Muscle layer of colon (tissue), 2 donors: ENCODE measurements at regions not wholly inside any gene's neighbourhood (a gene's known extent, or its start where the extent isn't known, plus 50 kb on each side); places are given as distances from the start of the nearest gene placed in this dataset.

ENCODE experiments used
- H3K27ac ChIP-seq: one replicate; pipeline ENCODE4 v1.7.0; 2013; ENCODE audit warnings: low read depth, mild to moderate bottlenecking, low read length, moderate library complexity
- H3K27me3 ChIP-seq, 2 donors: one replicate each; pipeline ENCODE4 v1.7.0; 2013; ENCODE audit warnings: low read length in 2 of 2, mild to moderate bottlenecking in 2 of 2; ENCODE audit not compliant: insufficient read depth in 2 of 2, control insufficient read depth in 1 of 2
- H3K36me3 ChIP-seq: one replicate; pipeline ENCODE4 v1.7.0; 2013; ENCODE audit warnings: mild to moderate bottlenecking, low read length; ENCODE audit not compliant: insufficient read depth
- H3K4me1 ChIP-seq: one replicate; pipeline ENCODE4 v1.7.0; 2013; ENCODE audit warnings: mild to moderate bottlenecking, low read length; ENCODE audit not compliant: insufficient read depth
- H3K4me3 ChIP-seq, 2 donors: one replicate each; pipeline ENCODE4 v1.7.0; 2013; ENCODE audit warnings: low read length in 2 of 2, low read depth in 1 of 2, mild to moderate bottlenecking in 1 of 2, moderate library complexity in 1 of 2
- H3K9ac ChIP-seq: one replicate; pipeline ENCODE4 v1.7.0; 2013; ENCODE audit warnings: low read length
- H3K9me3 ChIP-seq: one replicate; pipeline ENCODE4 v1.7.0; 2013; ENCODE audit warnings: mild to moderate bottlenecking, low read length
- donor health status: abdominal sarcoma.
- donor health status: Adenocarcinoma of cecum.

- H3K4me3 ChIP-seq: no peak overlapping the region
- no peaks in the 10 kb centered on the region for H3K27me3 ChIP-seq
- no peak overlapping the region for H3K9ac ChIP-seq
- H3K27ac ChIP-seq: no peak overlapping the region
- H3K9me3 ChIP-seq: no peaks in the 10 kb centered on the region
- H3K36me3 ChIP-seq: no peaks in the 10 kb centered on the region
- no peaks in the 10 kb centered on the region for H3K4me1 ChIP-seq
Observed at GRCh38 chr4:136962868-136963267, 569.4 kb downstream of the PCDH18 start.

- H3K9me3 ChIP-seq: no peaks in the 10 kb centered on the region
- no peak overlapping the region for H3K9ac ChIP-seq
- no peak overlapping the region for H3K4me3 ChIP-seq
- H3K27me3 ChIP-seq: no peaks in the 10 kb centered on the region
- no peaks in the 10 kb centered on the region for H3K4me1 ChIP-seq
- H3K36me3 ChIP-seq: no peaks in the 10 kb centered on the region
- no peak overlapping the region for H3K27ac ChIP-seq
Observed at GRCh38 chr4:136946307-136946907, 585.9 kb downstream of the PCDH18 start.

- no peaks in the 10 kb centered on the region for H3K4me1 ChIP-seq
- no peak overlapping the region for H3K9ac ChIP-seq
- H3K4me3 ChIP-seq: no peak overlapping the region
- no peak overlapping the region for H3K27ac ChIP-seq
- no peaks in the 10 kb centered on the region for H3K27me3 ChIP-seq
- no peaks in the 10 kb centered on the region for H3K36me3 ChIP-seq
- H3K9me3 ChIP-seq: no peaks in the 10 kb centered on the region
Observed at GRCh38 chr4:136939781-136940180, 592.5 kb downstream of the PCDH18 start.

- Histone ChIP-seq H3K4me3 (no peak overlapping the region), H3K27ac (no peak overlapping the region)
Observed at GRCh38 chr4:136935871-136936270, 596.4 kb downstream of the PCDH18 start.

GRCh38 chr4:136935305-136935704, 597.0 kb downstream of the PCDH18 start:
- no peak overlapping the region for H3K9ac ChIP-seq
- no peaks in the 10 kb centered on the region for H3K27me3 ChIP-seq
- no peaks in the 10 kb centered on the region for H3K9me3 ChIP-seq
- H3K36me3 ChIP-seq: no peaks in the 10 kb centered on the region
- no peak overlapping the region for H3K27ac ChIP-seq
- no peaks in the 10 kb centered on the region for H3K4me1 ChIP-seq
- no peak overlapping the region for H3K4me3 ChIP-seq

More at GRCh38 chr4:136935871-136936270, 596.4 kb downstream of the PCDH18 start:
- H3K9ac ChIP-seq: no peak overlapping the region
- H3K27me3 ChIP-seq: no peaks in the 10 kb centered on the region
- H3K9me3 ChIP-seq: no peaks in the 10 kb centered on the region
- no peaks in the 10 kb centered on the region for H3K4me1 ChIP-seq
- H3K36me3 ChIP-seq: no peaks in the 10 kb centered on the region

- Histone ChIP-seq H3K36me3 (no peaks in the 10 kb centered on the region), H3K4me1 (no peaks in the 10 kb centered on the region), H3K27ac (no peak overlapping the region), H3K9ac (no peak overlapping the region), H3K27me3 (no peaks in the 10 kb centered on the region), H3K4me3 (no peak overlapping the region), H3K9me3 (no peaks in the 10 kb centered on the region)
Observed at GRCh38 chr4:136934601-136935000, 597.7 kb downstream of the PCDH18 start.

GRCh38 chr4:136931781-136932180, 600.5 kb downstream of the PCDH18 start:
- no peaks in the 10 kb centered on the region for H3K4me1 ChIP-seq
- H3K36me3 ChIP-seq: no peaks in the 10 kb centered on the region

GRCh38 chr4:136928957-136929411, 603.3 kb downstream of the PCDH18 start:
- no peak overlapping the region for H3K4me3 ChIP-seq
- no peak overlapping the region for H3K27ac ChIP-seq
- H3K27me3 ChIP-seq: no peaks in the 10 kb centered on the region
- H3K4me1 ChIP-seq: no peaks in the 10 kb centered on the region
- H3K9me3 ChIP-seq: no peaks in the 10 kb centered on the region
- H3K36me3 ChIP-seq: no peaks in the 10 kb centered on the region
- H3K9ac ChIP-seq: no peak overlapping the region

More at GRCh38 chr4:136931781-136932180, 600.5 kb downstream of the PCDH18 start:
- Histone ChIP-seq H3K9ac (no peak overlapping the region), H3K27ac (no peak overlapping the region), H3K9me3 (no peaks in the 10 kb centered on the region), H3K27me3 (no peaks in the 10 kb centered on the region), H3K4me3 (no peak overlapping the region)

- H3K9ac ChIP-seq: no peak overlapping the region
- no peaks in the 10 kb centered on the region for H3K4me1 ChIP-seq
- H3K27ac ChIP-seq: no peak overlapping the region
- no peaks in the 10 kb centered on the region for H3K36me3 ChIP-seq
- no peaks in the 10 kb centered on the region for H3K9me3 ChIP-seq
- no peaks in the 10 kb centered on the region for H3K27me3 ChIP-seq
- no peak overlapping the region for H3K4me3 ChIP-seq
Observed at GRCh38 chr4:136927172-136927571, 605.1 kb downstream of the PCDH18 start.

- Histone ChIP-seq H3K27me3 (no peaks in the 10 kb centered on the region), H3K9me3 (no peaks in the 10 kb centered on the region), H3K27ac (no peak overlapping the region), H3K36me3 (no peaks in the 10 kb centered on the region), H3K9ac (no peak overlapping the region), H3K4me3 (no peak overlapping the region), H3K4me1 (no peaks in the 10 kb centered on the region)
Observed at GRCh38 chr4:136925203-136925602, 607.1 kb downstream of the PCDH18 start.

GRCh38 chr4:136922066-136922465, 610.2 kb downstream of the PCDH18 start:
- Histone ChIP-seq H3K36me3 (no peaks in the 10 kb centered on the region), H3K27ac (no peak overlapping the region), H3K9ac (no peak overlapping the region), H3K9me3 (no peaks in the 10 kb centered on the region), H3K4me1 (no peaks in the 10 kb centered on the region), H3K4me3 (no peak overlapping the region), H3K27me3 (no peaks in the 10 kb centered on the region)
